ENCODE measurements at regions not wholly inside any gene's neighbourhood (a gene's known extent, or its start where the extent isn't known, plus 50 kb on each side); places are given as distances from the start of the nearest gene placed in this dataset.

DNA sequence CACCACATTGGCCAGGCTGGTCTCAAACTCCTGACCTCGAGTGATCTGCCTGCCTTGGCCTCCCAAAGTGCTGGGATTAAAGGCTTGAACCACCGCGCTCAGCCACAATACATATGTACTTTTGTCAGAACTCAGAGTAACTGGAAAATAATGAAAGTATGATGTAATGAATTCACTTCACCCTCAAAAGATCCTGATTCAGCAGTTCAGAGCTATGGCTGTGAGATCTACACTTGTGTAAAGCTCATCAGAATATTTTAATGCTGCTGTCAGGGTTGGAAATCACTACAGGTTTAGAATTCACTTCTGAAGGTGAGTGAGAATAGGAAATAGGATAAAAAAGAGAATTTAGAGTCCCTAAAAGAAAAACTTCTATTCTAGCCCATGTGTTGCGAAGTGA is 464.5 kb upstream of the NRSN1 start:
- no peak for TF ChIP-seq GATA2 (IDR thresholded peaks at IDR 0.05; ENCODE audit: low read depth, low read length)
- no peak for TF ChIP-seq GATA3 (IDR thresholded peaks at IDR 0.05; ENCODE audit: low read depth, low read length)
